Esophagus muscularis mucosa (tissue), 3 donors: ENCODE measurements at regions not wholly inside any gene's neighbourhood (a gene's known extent, or its start where the extent isn't known, plus 50 kb on each side); places are given as distances from the start of the nearest gene placed in this dataset.

Source experiments
- CTCF ChIP-seq, 3 experiments: fragments of 200-600 bp in 2 of 3; fragments of 450-650 bp in 1 of 3; sonication (generic) in 2 of 3; IDR thresholded peaks; one replicate each; pipeline ENCODE4 v1.5.1; 2017 to 2019; ENCODE audit warnings: antibody characterized with exemption in 3 of 3, mild to moderate bottlenecking in 2 of 3, moderate library complexity in 1 of 3
- POLR2AphosphoS5 ChIP-seq, 2 donors: sonication (generic); formaldehyde crosslinking; IDR thresholded peaks; one replicate each; pipeline ENCODE4 v1.6.1; 2017; ENCODE audit warnings: antibody characterized with exemption in 2 of 2

GRCh38 chr13:21246761-21247452 is 70.4 kb downstream of the MRPL57 start:
- TF ChIP-seq CTCF (IDR thresholded peaks at IDR 0.05) = no peak
- TF ChIP-seq POLR2AphosphoS5 (IDR thresholded peaks at IDR 0.05) = no peak
